ENCODE measurements at regions not wholly inside any gene's neighbourhood (a gene's known extent, or its start where the extent isn't known, plus 50 kb on each side); places are given as distances from the start of the nearest gene placed in this dataset.

DNA sequence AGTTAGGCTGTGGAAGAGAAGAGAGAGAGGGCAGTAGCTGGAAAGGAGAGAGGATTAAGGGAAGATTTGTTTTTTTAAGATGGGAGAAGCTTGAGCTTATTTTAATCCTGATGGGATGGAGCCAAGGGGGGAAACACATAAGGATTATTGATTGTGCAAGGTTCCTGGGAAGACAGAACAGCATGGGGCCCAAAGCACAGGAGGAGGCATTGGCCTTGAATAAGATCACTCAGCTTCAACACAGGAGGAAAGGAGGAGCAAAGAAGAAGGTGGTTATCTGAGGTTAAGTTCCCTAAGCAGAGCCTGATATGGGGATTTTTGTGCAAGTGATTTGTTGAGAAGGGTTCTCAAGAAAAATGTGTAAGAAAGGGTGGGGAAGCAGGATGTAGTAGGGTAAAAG, 169.8 kb downstream of the ABCC12 start:
- TF ChIP-seq TBL1XR1 (IDR thresholded peaks at IDR 0.05; ENCODE audit: low read length in 2 of 2) (no peak), EP300 (IDR thresholded peaks at IDR 0.05; ENCODE audit: low read length) (no peak), ZZZ3 (IDR thresholded peaks at IDR 0.05) (no peak)
